GM19239 (cell line): ENCODE measurements at regions not wholly inside any gene's neighbourhood (a gene's known extent, or its start where the extent isn't known, plus 50 kb on each side); places are given as distances from the start of the nearest gene placed in this dataset.
A peak's percentile ranks its signal among the peaks of the same experiment; 100 is the strongest.

ENCODE experiments used
- DNase-seq: peaks from one replicate; pipeline ENCODE4 v3.0.0; 2011; ENCODE audit warnings: low spot score; ENCODE audit not compliant: insufficient read length
- FAIRE-seq: peaks from 2 replicates; lab custom pipeline; 2011; peaks lifted over from hg19 to GRCh38; lab: Jason Lieb, UNC

DNA sequence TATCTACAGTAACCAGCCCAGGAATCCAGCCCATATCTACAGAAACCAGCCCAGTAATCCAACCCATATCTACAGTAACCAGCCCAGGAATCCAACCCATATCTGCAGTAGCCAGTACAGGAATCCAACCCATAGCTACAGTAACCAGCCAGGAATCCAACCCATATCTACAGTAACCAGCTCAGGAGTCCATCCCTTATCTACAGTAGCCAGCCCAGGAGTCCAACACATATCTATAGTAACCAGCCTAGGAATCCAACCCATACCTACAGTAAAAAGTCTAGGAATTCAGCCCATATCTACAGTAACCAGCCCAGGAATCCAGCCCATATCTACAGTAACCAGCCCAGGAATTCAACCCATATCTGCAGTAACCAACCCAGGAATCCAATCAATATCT, 445.0 kb upstream of the BOD1L1 start:
- FAIRE-seq (no peak), DNase-seq (no peak)

DNA sequence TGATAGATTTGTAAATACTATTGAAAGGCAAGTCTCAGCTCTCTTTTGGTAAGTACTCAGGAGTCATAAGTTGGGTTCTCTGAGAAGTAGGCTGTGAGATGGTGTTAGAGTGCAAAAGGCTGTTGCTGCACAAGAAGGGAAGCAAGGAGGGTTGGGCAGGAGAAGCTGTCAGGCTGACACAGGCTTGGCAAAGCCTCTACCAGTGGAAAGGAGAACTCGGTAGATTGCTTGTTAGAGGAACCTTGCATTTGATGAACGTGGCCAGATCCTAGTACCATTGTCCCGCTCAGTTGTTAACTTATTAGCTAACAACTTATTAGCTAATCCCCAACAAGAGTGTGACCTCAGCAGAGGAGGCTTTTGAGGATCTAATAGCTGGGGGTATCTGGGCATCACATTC, 449.3 kb upstream of the BOD1L1 start:
- DNase-seq (no peak), FAIRE-seq (no peak)

DNA sequence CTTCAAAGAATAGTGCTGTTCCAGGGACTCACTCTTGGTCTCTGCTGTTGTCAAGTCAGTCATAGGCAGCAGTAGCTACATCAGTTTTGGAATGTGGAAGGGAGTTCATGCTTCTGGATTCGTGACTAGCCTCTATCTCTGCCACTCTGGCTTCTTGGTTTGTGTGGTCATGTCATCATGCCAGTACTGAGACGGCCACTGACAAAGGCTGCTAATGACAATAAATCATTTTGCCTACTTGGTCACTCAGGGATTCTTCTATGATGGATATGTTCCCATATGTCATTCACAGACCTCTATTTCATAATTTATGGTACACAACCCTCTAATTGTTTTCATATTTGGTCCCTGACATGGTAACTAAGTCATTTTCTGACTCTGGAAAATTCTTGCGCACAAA, 450.8 kb upstream of the BOD1L1 start:
- DNase-seq (no peak), FAIRE-seq (no peak)

DNA sequence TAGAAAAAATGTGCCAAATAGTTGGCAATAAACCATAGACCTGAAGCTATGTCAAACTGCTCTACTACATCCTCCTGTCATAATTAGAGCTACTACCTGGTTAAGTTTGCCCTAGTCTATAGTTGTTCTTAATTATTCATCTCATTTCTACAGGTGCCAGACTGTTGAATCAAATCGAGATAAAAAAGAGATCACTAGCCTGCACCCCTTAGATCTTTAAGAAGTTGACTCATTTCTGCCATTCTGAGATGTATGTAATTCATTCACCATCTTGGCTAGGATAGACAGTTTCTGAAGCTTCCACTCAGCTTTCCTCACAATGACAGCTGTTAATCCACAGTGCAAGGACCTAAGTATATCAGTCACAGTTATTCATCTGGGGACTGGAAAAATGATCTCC, 452.1 kb upstream of the BOD1L1 start:
- no peak for DNase-seq
- no peak for FAIRE-seq

GRCh38 chr4:14083150-14083549, 455.6 kb upstream of the BOD1L1 start:
- DNase-seq (no peak), FAIRE-seq (no peak)

- no peak for DNase-seq
Observed at GRCh38 chr4:14084598-14084997, 457.1 kb upstream of the BOD1L1 start.

DNA sequence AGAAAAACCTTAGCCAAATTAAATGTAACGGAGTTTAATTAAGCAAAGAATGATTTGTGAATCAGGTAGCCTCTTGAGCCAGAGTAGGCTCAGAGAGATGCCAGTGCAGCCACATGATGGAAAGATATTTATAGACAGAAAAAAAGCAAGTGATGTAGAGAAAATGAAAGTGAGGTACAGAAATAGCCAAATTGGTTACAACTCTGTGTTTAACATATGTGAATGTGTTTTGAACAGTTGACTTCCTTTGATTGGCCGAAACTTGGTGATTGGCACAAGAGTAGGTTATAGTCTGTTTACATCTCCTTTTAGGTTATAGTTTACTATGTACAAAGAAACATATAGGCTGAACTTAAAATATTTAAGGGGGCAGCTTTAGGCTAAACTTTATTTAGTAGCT, 459.9 kb upstream of the BOD1L1 start:
- FAIRE-seq (no peak), DNase-seq (no peak)

More at GRCh38 chr4:14084598-14084997, 457.1 kb upstream of the BOD1L1 start:
- FAIRE-seq, result no peak

- FAIRE-seq (no peak), DNase-seq (no peak)
Observed at GRCh38 chr4:14087921-14088320, 460.4 kb upstream of the BOD1L1 start.

- no peak for FAIRE-seq
- DNase-seq, result no peak
Observed at GRCh38 chr4:14091531-14091930, 464.0 kb upstream of the BOD1L1 start.

GRCh38 chr4:14091966-14092365, 464.4 kb upstream of the BOD1L1 start:
- DNase-seq (no peak), FAIRE-seq (no peak)

DNA sequence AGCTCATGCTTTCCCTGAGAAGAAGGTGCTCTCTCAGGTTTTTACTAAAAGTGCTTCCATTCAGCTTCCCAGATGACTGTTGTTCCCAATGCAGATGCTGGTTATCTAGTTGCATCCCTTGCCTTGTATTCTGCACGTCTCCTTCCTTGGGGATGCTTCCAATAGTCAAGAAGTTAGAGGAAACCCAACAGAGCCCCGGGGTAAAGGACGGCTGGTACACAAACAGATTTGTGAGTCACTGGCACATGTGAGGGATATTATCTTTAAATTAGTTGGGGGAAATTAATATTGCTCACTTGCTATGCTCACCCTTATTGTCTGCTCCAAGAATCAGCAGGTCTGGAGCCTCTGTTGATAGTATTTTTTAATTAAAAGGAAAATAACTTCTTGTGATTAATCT, 465.2 kb upstream of the BOD1L1 start:
- FAIRE-seq, result no peak
- no peak for DNase-seq

DNA sequence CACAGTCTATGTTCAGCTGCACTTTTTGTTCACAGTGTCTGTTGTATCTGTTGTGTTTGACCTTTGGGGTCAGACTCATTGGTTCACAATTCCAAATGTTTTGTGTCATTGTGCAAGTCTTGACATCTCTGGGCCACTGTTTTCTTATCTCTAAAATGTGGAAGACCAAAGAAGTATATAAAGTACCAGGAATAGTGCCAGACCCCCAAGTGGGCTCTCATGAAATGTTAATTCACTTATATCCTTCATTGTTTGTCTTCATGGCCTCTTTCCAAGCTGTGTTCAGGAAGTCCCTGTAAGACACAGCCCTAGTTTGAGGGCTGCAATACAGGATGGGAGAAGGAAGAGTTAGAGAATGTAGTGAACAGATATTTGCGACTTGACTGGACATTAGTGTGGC, 468.3 kb upstream of the BOD1L1 start:
- DNase-seq (no peak), FAIRE-seq (no peak)

DNA sequence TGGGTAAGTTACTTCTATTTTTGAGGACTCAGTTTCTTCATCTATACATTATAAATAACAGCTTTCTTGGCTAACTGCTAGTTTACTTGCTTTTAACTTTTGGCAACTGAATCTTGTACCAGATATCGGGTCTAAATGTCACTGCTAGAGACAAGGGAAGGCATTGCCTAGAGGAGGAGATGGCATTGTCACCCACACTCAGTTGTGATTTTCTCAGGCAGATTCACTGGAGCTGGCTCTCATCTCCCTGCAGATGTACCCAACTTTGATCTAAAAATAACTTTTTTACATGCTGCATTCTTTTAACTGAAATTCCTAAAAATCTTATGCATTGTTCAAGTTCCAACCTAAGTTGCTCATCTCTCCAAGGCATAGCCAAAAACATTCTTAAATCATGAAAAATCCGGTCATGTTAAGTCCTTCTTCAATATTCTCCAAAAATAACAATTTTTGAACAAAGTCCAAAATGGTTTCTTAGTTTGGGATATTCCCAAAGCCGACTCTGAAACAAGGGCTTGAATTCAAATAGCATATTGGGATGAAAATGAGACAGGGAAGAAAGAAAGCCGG, 469.0 kb upstream of the BOD1L1 start:
- no peak for DNase-seq
- no peak for FAIRE-seq

DNA sequence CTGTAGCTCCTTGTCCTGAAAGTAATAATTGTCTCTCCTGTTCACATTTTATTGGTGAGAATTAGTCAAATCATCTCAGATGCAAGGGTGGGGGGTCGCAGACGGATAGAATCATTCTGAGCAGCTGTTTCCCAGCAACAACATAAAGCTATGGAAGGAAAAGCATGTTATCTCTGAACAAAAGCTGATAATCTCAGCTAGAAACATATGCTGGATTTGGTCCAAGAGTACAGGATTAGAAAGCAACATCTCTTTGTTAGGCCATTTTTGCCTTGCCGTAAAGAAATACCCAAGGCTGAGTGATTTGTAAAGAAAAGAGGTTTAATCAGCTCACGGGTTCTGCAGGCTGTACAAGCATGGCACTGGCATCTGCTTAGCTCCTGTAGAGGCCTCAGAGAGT, 472.8 kb upstream of the BOD1L1 start:
- DNase-seq (no peak), FAIRE-seq (no peak)

GRCh38 chr4:14110407-14110806, 482.9 kb upstream of the BOD1L1 start:
- FAIRE-seq (no peak), DNase-seq (no peak)

- FAIRE-seq (no peak), DNase-seq (no peak)
Observed at GRCh38 chr4:14111730-14112181, 484.2 kb upstream of the BOD1L1 start.

GRCh38 chr4:14115106-14115505, 487.6 kb upstream of the BOD1L1 start:
- DNase-seq (no peak), FAIRE-seq (no peak)

DNA sequence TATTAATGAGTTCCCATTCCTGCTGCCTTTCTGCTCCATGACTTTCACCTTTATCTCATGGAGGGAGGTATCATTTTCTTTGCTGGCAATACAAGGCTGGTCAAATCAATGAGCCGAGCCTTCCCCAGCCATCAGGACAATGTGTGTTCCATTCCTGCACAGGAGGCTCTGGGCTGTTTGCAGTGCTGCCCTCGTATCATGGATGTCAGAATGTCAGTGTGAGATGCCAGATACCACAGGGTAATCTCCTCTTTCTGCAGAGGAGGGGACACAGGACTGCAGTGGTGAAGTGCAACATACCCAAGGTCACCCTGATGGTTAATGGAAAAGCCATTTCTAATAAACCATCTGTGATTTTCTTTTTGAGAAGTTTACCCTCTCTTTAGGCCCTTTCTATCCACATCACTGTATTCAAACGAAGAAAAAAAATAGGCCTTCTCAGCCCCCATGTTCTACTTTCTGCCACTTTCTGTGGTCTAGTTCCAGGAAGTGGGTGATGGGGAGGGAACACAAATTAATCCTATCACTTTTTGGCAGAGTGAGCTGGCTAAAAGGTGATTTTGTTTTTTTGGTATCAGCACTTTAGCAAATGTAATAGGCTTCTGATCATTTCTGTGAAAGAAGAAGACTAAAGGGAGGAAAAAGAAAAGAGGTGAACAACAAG, 490.2 kb upstream of the BOD1L1 start:
- no peak for DNase-seq
- FAIRE-seq, result peak; percentile 39

DNA sequence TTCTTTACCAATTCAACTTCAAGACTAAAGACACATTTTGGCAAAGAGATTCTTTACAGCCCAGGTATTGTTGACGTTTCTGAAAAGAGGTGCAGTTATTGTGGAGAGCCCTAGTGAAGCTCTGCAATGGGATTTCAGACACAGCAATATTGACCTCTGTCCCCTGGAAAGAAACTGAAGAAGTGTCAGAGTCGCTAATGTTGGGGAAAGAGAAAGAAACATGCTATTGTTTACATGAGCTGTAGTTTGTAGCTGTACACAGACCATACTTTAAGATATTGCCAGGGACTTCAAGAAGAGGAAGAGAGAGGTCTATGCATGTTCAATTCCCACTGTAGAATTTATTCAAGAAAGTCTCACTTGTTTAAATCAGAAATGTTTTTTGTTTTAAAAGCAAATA, 497.3 kb upstream of the BOD1L1 start:
- FAIRE-seq, result no peak

DNA sequence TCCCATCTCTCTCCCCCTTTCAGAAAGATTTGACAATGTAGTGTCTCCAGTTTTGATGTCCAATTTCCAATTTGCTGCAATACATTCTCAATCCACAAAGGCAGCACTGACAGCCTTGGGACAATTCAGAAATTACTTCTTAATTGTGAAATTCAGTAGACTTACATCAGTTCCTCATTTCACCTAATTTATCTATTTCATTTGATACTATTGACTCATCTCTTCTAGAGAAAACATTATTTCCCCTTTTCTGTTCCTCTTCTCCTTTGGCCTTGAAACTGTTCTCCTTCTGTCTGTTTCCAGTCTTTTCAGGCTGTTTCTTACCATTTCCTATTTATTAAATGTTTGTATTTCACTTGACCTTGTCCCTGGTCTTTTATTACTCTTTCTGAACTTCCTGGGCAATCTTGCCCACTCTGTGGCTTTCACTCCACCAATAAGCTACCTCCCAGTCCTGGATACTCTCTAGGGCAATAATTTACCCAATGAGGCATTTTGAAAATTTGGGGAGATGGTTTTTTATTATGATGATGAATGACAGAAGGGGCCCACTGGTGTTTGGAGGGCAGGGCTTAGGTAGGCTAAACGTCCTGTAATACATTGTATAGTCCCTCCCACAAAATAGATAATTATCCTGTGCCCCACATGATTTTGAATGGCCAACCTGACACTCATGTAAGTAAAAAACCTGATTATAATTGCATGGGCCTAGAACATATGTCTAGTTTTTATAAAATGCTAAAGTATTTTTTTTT, 498.0 kb upstream of the BOD1L1 start:
- DNase-seq (no peak), FAIRE-seq (peak; percentile 77)

More for the DNA sequence above, 497.3 kb upstream of the BOD1L1 start:
- DNase-seq, result no peak

GRCh38 chr4:14130551-14130950, 503.0 kb upstream of the BOD1L1 start:
- FAIRE-seq (no peak), DNase-seq (no peak)
